HepG2 (cell line): ENCODE measurements at regions not wholly inside any gene's neighbourhood (a gene's known extent, or its start where the extent isn't known, plus 50 kb on each side); places are given as distances from the start of the nearest gene placed in this dataset.

Experiments used
- ATAC-seq: fragments of 200-7000 bp; cut with Tn5 transposase; 3 replicates; pipeline ENCODE4 v1.9.1; 2020; ENCODE audit warnings: mild to moderate bottlenecking, moderate library complexity
- BruUV-seq: library from RNA; stranded (reverse); fragments of 400-500 nt; replicated peaks from 2 replicates; lab custom pipeline; 2021; lab: Mats Ljungman, UMichigan
- CTCF ChIA-PET: fragments of 300-600 bp; formaldehyde crosslinking; extraction: SDS; loops from one replicate; lab custom pipeline; 2021; ENCODE audit warnings: low total read pairs, inconsistent platforms, low intra/inter-chr PET ratio; lab: Yijun Ruan, JAX
- POLR2A ChIA-PET: fragments of 350-600 bp; sonication (Branson Sonifier 250); formaldehyde crosslinking; loops from one replicate; lab custom pipeline; 2020; ENCODE audit warnings: antibody characterized with exemption, inconsistent platforms; lab: Yijun Ruan, JAX
- DNase-seq: peaks from one replicate; pipeline ENCODE4 v3.0.0-alpha.2; 2015; ENCODE audit warnings: low spot score
- FAIRE-seq: peaks from 3 replicates; lab custom pipeline; 2011; peaks lifted over from hg19 to GRCh38; lab: Jason Lieb, UNC
- H2AFZ ChIP-seq: one replicate; pipeline ENCODE4 v1.6.1; 2011; ENCODE audit warnings: low read length, inconsistent platforms
- H3K27ac ChIP-seq: fragments of 300-600 bp; 3 replicates; pipeline ENCODE4 v1.8.0; 2011; ENCODE audit warnings: mixed run types, mild to moderate bottlenecking, mixed read lengths, low read length, inconsistent platforms; ENCODE audit not compliant: insufficient read depth; ENCODE audit errors: extremely low read length
- H3K27me3 ChIP-seq, 2 experiments: fragments of 200-600 bp in 1 of 2; 2 replicates in 1 of 2; 3 replicates in 1 of 2; pipeline versions ENCODE4 v1.6.0 to v1.8.0; 2011; ENCODE audit warnings: low read length in 2 of 2, mild to moderate bottlenecking in 2 of 2, moderate library complexity in 2 of 2, inconsistent platforms in 1 of 2; ENCODE audit not compliant: insufficient read depth in 2 of 2, control insufficient read depth in 1 of 2
- H3K36me3 ChIP-seq, 2 experiments: fragments of 200-600 bp in 1 of 2; replicated peaks in 1 of 2; 2 replicates in 1 of 2; 3 replicates in 1 of 2; pipeline versions ENCODE4 v1.5.1 to v1.8.0; 2011; ENCODE audit warnings: low read length in 2 of 2, inconsistent platforms in 1 of 2; ENCODE audit not compliant: insufficient read depth in 2 of 2, control insufficient read depth in 1 of 2
- H3K4me1 ChIP-seq: 2 replicates; pipeline ENCODE4 v1.5.1; 2012; ENCODE audit warnings: low read length, inconsistent platforms; ENCODE audit not compliant: insufficient read depth
- H3K4me2 ChIP-seq: 2 replicates; pipeline ENCODE4 v1.6.0; 2011; ENCODE audit warnings: low read depth, low read length, inconsistent platforms
- H3K4me3 ChIP-seq, 3 experiments: fragments of 200-600 bp in 1 of 3; sonication (generic), shearing (Covaris generic) in 1 of 3; replicated peaks in 1 of 3; 2 replicates each; pipeline ENCODE4 v1.5.1; 2011 to 2016; ENCODE audit warnings: low read length in 3 of 3, inconsistent platforms in 2 of 3, low read depth in 2 of 3, mild to moderate bottlenecking in 2 of 3, control low read depth in 1 of 3, mixed read lengths in 1 of 3; ENCODE audit not compliant: insufficient read depth in 1 of 3
- H3K79me2 ChIP-seq: one replicate; pipeline ENCODE4 v1.6.1; 2011; ENCODE audit warnings: low read length, inconsistent platforms; ENCODE audit not compliant: insufficient read depth
- H3K9ac ChIP-seq: 2 replicates; pipeline ENCODE4 v1.6.0; 2011; ENCODE audit warnings: mild to moderate bottlenecking, low read depth, low read length, inconsistent platforms; ENCODE audit not compliant: insufficient read depth
- H3K9me3 ChIP-seq: 2 replicates; pipeline ENCODE4 v1.5.1; 2012; ENCODE audit warnings: mild to moderate bottlenecking, low read length
- H4K20me1 ChIP-seq: 2 replicates; pipeline ENCODE4 v1.6.0; 2011; ENCODE audit warnings: inconsistent platforms, mild to moderate bottlenecking, low read length, moderate library complexity; ENCODE audit not compliant: insufficient read depth
- ATF7 ChIP-seq, 2 experiments: fragments of 450-650 bp in 1 of 2; sonication (generic) in 1 of 2; formaldehyde crosslinking in 1 of 2; IDR thresholded peaks; 2 replicates each; pipeline versions ENCODE4 v1.4.0 to v1.6.1; 2016 to 2020; ENCODE audit warnings: antibody characterized with exemption in 1 of 2, mild to moderate bottlenecking in 1 of 2, missing genetic modification reagents in 1 of 2
- EZH2 ChIP-seq: conservative IDR thresholded peaks from 2 replicates; pipeline ENCODE4 v1.6.1; 2012; ENCODE audit warnings: mild to moderate bottlenecking, low read depth, low read length, moderate library complexity
- WGBS: methylation state at CpG from one replicate; pipeline ENCODE4 v1.1.6; 2017; ENCODE audit warnings: low lambda C conversion rate; 5-methylcytosine and 5-hydroxymethylcytosine counted together
- in situ Hi-C: cut with HindIII; loops from 2 replicates; pipeline ENCODE4 v1.10.0; 2017; ENCODE audit warnings: low pct_unique_long_range_greater_than_20kb; ENCODE audit not compliant: extremely low pct_ligation_motif_present
- intact Hi-C: fragments of 100-400 bp; cut with micrococcal nuclease; formaldehyde crosslinking; loops from one replicate; pipeline ENCODE4 v1.10.0; 2022; ENCODE audit not compliant: unreplicated experiment
- TF ChIP-seq, protein P1 (sequence below): sonication (generic); formaldehyde crosslinking; IDR thresholded peaks from 2 replicates; pipeline ENCODE4 v1.4.0; 2020; ENCODE audit warnings: missing genetic modification reagents

DNA sequence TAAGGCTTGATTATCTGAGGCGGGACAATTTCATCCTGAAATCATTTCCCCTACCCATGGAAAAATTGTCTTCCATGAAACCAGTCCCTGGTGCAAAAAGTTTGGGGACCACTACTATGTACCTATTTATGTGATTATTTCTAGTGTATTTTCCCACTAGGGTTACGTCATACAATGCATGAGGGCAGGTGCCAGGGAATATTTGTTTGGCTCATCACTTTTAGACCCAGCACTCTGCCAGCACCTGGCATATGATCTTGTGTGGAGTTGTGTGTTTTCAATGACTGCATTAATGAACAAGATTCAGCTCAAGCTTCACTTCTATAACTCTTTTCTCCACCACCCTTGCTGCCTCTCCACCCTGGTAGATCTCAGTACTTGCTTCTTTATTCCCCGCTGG lies 73.3 kb upstream of the TNKS2 start:
- 50% methylated on average over 3 of the region's 3 CpGs for WGBS
- intact Hi-C loops: no loop called here
- no peaks in the 10 kb centered on the region for H3K27me3 ChIP-seq
- TF ChIP-seq, protein P1, sequence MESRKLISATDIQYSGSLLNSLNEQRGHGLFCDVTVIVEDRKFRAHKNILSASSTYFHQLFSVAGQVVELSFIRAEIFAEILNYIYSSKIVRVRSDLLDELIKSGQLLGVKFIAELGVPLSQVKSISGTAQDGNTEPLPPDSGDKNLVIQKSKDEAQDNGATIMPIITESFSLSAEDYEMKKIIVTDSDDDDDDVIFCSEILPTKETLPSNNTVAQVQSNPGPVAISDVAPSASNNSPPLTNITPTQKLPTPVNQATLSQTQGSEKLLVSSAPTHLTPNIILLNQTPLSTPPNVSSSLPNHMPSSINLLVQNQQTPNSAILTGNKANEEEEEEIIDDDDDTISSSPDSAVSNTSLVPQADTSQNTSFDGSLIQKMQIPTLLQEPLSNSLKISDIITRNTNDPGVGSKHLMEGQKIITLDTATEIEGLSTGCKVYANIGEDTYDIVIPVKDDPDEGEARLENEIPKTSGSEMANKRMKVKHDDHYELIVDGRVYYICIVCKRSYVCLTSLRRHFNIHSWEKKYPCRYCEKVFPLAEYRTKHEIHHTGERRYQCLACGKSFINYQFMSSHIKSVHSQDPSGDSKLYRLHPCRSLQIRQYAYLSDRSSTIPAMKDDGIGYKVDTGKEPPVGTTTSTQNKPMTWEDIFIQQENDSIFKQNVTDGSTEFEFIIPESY (CRISPR knock-in tag): no peak
- TF ChIP-seq ATF7 (IDR thresholded peaks at IDR 0.05) (peak; percentile 66), ATF7 (CRISPR knock-in tag; IDR thresholded peaks at IDR 0.05) (no peak)
- TF ChIP-seq, all 625 proteins: peak for 1
- no peak for FAIRE-seq
- no peaks in the 10 kb centered on the region for H3K4me1 ChIP-seq
- ATAC-seq: no peak
- no peak overlapping the region for H3K4me3 ChIP-seq
- H4K20me1 ChIP-seq: no peaks in the 10 kb centered on the region
- ChIA-PET CTCF (no interaction called here), POLR2A (no interaction called here)
- no peak overlapping the region for H3K4me2 ChIP-seq
- in situ Hi-C loops: no loop called here
- H3K27ac ChIP-seq: no peak overlapping the region
- no peaks in the 10 kb centered on the region for H3K79me2 ChIP-seq
- no peak overlapping the region for H3K9ac ChIP-seq
- no peaks in the 10 kb centered on the region for H3K36me3 ChIP-seq
- DNase-seq: no peak
- H2AFZ ChIP-seq: no peak overlapping the region
- no peaks in the 10 kb centered on the region for H3K9me3 ChIP-seq
- BruUV-seq: no TSS peak

GRCh38 chr10:91713461-91714072 lies 80.7 kb upstream of the PPP1R3C start:
- Histone ChIP-seq H3K4me3 (no peak overlapping the region), H3K27ac (no peak overlapping the region), H3K79me2 (no peaks in the 10 kb centered on the region), H3K9me3 (no peaks in the 10 kb centered on the region), H2AFZ (no peak overlapping the region), H3K36me3 (no peaks in the 10 kb centered on the region), H4K20me1 (no peaks in the 10 kb centered on the region), H3K27me3 (no peaks in the 10 kb centered on the region), H3K4me1 (no peaks in the 10 kb centered on the region), H3K9ac (no peak overlapping the region), H3K4me2 (no peak overlapping the region)
- DNase-seq (no peak), FAIRE-seq (no peak), ATAC-seq (no peak)
- no peak for TF ChIP-seq EZH2
- WGBS: 25% methylated on average over 1 of the region's 1 CpG
- intact Hi-C loops (no loop called here), in situ Hi-C loops (no loop called here)
- ChIA-PET POLR2A (no interaction called here), CTCF (no interaction called here)
- BruUV-seq: no TSS peak
